ENCODE measurements at regions not wholly inside any gene's neighbourhood (a gene's known extent, or its start where the extent isn't known, plus 50 kb on each side); places are given as distances from the start of the nearest gene placed in this dataset.

DNA sequence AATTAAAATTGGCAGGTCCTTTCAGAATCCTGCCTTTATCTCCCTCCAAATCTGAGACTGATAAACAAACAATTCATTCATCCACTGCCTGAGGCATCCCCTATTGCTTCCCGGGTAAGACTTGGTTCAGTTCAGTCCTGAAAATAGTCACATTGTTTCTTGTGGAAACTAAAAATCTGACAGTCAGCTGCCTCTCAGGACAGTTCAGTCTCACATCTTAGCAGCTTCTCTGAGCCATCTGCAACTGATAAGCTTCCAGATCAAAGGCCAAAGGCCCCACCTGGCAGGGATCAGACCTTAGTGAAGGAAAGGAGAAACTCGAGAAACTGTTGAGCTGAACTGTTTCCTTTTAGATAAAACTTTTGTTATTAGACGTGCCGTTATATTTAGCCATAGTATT is 264.5 kb downstream of the IL15 start:
- H3K36me3 ChIP-seq (ENCODE audit: control insufficient read depth in 2 of 3, insufficient read depth in 3 of 3, low read length in 3 of 3), result no peaks in the 10 kb centered on the region
- TF ChIP-seq, protein P1, sequence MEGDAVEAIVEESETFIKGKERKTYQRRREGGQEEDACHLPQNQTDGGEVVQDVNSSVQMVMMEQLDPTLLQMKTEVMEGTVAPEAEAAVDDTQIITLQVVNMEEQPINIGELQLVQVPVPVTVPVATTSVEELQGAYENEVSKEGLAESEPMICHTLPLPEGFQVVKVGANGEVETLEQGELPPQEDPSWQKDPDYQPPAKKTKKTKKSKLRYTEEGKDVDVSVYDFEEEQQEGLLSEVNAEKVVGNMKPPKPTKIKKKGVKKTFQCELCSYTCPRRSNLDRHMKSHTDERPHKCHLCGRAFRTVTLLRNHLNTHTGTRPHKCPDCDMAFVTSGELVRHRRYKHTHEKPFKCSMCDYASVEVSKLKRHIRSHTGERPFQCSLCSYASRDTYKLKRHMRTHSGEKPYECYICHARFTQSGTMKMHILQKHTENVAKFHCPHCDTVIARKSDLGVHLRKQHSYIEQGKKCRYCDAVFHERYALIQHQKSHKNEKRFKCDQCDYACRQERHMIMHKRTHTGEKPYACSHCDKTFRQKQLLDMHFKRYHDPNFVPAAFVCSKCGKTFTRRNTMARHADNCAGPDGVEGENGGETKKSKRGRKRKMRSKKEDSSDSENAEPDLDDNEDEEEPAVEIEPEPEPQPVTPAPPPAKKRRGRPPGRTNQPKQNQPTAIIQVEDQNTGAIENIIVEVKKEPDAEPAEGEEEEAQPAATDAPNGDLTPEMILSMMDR (IDR thresholded peaks at IDR 0.05; ENCODE audit: borderline replicate concordance, extremely low read depth, insufficient read depth), result no peak
- no peaks in the 10 kb centered on the region for H3K4me1 ChIP-seq (ENCODE audit: control insufficient read depth in 2 of 3, insufficient read depth in 2 of 3, low read depth in 1 of 3, low read length in 3 of 3)
- H3K27me3 ChIP-seq (ENCODE audit: control insufficient read depth, insufficient read depth, low read length), result no peaks in the 10 kb centered on the region
- H3K27ac ChIP-seq (ENCODE audit: low read depth in 2 of 2, low read length in 2 of 2), result no peak overlapping the region
- DNase-seq (no peak), FAIRE-seq (no peak)
- H3K4me3 ChIP-seq (ENCODE audit: low read length in 3 of 3), result no peak overlapping the region
- intact Hi-C loops (cut with DNase I), result no loop called here
- no peaks in the 10 kb centered on the region for H3K9me3 ChIP-seq (ENCODE audit: control insufficient read depth in 2 of 3, insufficient read depth in 1 of 3, low read length in 3 of 3)
- no peak overlapping the region for H3K9ac ChIP-seq (ENCODE audit: low read length in 3 of 3)

DNA sequence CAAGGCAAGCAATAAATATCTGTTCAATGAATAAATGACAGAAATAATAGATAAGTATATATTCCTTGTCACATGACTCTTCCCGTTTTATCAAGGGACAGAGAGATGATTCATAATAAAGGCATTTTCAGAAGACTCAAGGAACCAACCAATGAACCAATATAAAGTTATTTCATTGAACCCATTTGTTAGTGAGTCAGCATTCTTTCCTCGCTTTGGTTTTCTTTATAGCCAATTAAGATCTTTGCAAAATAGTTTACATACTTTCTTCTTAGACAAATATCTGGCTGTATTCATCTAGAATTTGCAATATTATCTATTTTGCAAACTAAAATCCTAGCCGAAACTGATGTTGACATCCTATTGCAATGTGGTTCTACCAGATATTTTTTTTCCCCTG is 269.4 kb downstream of the IL15 start:
- Histone ChIP-seq H3K27me3 (ENCODE audit: control insufficient read depth, insufficient read depth, low read length) (no peaks in the 10 kb centered on the region), H3K9me3 (ENCODE audit: control insufficient read depth in 2 of 3, insufficient read depth in 1 of 3, low read length in 3 of 3) (no peaks in the 10 kb centered on the region), H3K4me3 (ENCODE audit: low read length in 3 of 3) (no peak overlapping the region), H3K9ac (ENCODE audit: low read length in 3 of 3) (no peak overlapping the region), H3K4me1 (ENCODE audit: control insufficient read depth in 2 of 3, insufficient read depth in 2 of 3, low read depth in 1 of 3, low read length in 3 of 3) (no peaks in the 10 kb centered on the region), H3K27ac (ENCODE audit: low read depth in 2 of 2, low read length in 2 of 2) (no peak overlapping the region), H3K36me3 (ENCODE audit: control insufficient read depth in 2 of 3, insufficient read depth in 3 of 3, low read length in 3 of 3) (no peaks in the 10 kb centered on the region)
- intact Hi-C loops (cut with DNase I), result no loop called here
- FAIRE-seq (no peak), DNase-seq (no peak)
- TF ChIP-seq, protein P1 (IDR thresholded peaks at IDR 0.05; ENCODE audit: borderline replicate concordance, extremely low read depth, insufficient read depth), result no peak

DNA sequence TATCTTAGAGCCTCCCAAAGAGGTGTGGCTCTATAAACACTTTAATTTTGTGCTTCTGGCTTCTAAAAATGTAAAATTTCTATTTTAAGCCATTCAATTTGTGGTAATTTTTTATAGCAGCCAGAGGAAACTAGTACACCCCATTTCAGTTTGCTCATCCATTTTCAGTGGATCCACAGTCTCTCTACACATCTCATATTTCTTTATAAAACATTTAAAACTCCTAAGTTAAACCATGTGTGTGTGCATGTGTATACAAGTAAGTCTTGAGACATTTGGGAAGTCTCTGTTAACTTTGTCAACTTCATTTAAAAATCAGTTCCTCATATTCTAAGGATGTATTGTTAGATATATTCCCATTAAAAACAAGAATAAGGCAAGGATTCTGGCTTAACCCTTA is 273.2 kb downstream of the IL15 start:
- Histone ChIP-seq H3K36me3 (ENCODE audit: control insufficient read depth in 2 of 3, insufficient read depth in 3 of 3, low read length in 3 of 3) (no peaks in the 10 kb centered on the region), H3K9ac (ENCODE audit: low read length in 3 of 3) (no peak overlapping the region), H3K4me1 (ENCODE audit: control insufficient read depth in 2 of 3, insufficient read depth in 2 of 3, low read depth in 1 of 3, low read length in 3 of 3) (no peaks in the 10 kb centered on the region), H3K4me3 (ENCODE audit: low read length in 3 of 3) (no peak overlapping the region), H3K27me3 (ENCODE audit: control insufficient read depth, insufficient read depth, low read length) (no peaks in the 10 kb centered on the region), H3K9me3 (ENCODE audit: control insufficient read depth in 2 of 3, insufficient read depth in 1 of 3, low read length in 3 of 3) (no peaks in the 10 kb centered on the region), H3K27ac (ENCODE audit: low read depth in 2 of 2, low read length in 2 of 2) (no peak overlapping the region)
- no peak for FAIRE-seq
- DNase-seq, result no peak
- intact Hi-C loops (cut with DNase I), result no loop called here
- TF ChIP-seq, protein P1 (IDR thresholded peaks at IDR 0.05; ENCODE audit: borderline replicate concordance, extremely low read depth, insufficient read depth), result no peak

DNA sequence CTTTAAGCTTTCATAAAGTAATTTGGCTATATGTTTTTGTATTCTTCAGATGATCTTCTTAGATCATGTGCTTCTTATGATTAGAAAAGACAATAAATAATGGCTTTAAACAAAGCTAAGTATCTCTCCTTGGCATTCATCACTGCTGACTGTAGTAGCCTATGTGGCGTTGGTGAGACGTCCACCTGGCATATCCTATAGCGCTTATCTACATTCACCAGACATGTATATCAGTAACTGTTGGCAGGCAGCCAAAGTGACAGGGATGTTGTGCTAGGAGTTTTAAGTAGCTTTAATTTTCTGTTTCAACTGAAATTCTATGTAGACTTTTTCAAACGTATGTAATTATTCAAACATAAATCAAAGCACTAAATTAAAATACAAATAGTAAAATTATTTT is 276.4 kb downstream of the IL15 start:
- intact Hi-C loops (cut with DNase I), result no loop called here
- Histone ChIP-seq H3K4me3 (ENCODE audit: low read length in 3 of 3) (no peak overlapping the region), H3K9me3 (ENCODE audit: control insufficient read depth in 2 of 3, insufficient read depth in 1 of 3, low read length in 3 of 3) (no peaks in the 10 kb centered on the region), H3K4me1 (ENCODE audit: control insufficient read depth in 2 of 3, insufficient read depth in 2 of 3, low read depth in 1 of 3, low read length in 3 of 3) (no peaks in the 10 kb centered on the region), H3K27ac (ENCODE audit: low read depth in 2 of 2, low read length in 2 of 2) (no peak overlapping the region), H3K9ac (ENCODE audit: low read length in 3 of 3) (no peak overlapping the region), H3K27me3 (ENCODE audit: control insufficient read depth, insufficient read depth, low read length) (no peaks in the 10 kb centered on the region), H3K36me3 (ENCODE audit: control insufficient read depth in 2 of 3, insufficient read depth in 3 of 3, low read length in 3 of 3) (no peaks in the 10 kb centered on the region)
- DNase-seq (peak in 3 of 5 donors; percentile 18 to 59 (median 24)), FAIRE-seq (no peak)
- TF ChIP-seq, protein P1 (IDR thresholded peaks at IDR 0.05; ENCODE audit: borderline replicate concordance, extremely low read depth, insufficient read depth), result no peak

All from kidney (tissue), 13 donors.